GM23248 (cell line): ENCODE measurements at regions not wholly inside any gene's neighbourhood (a gene's known extent, or its start where the extent isn't known, plus 50 kb on each side); places are given as distances from the start of the nearest gene placed in this dataset.

Source experiments
- EZH2 ChIP-seq: fragments of 200-600 bp; sonication (generic); IDR thresholded peaks from 2 replicates; pipeline ENCODE4 v1.6.1; 2018; ENCODE audit warnings: antibody characterized with exemption, mild to moderate bottlenecking; ENCODE audit not compliant: insufficient read depth, poor library complexity, severe bottlenecking
- EZH2phosphoT487 ChIP-seq: fragments of 200-600 bp; sonication (generic); IDR thresholded peaks from 2 replicates; pipeline ENCODE4 v1.6.1; 2018; ENCODE audit warnings: antibody characterized with exemption, moderate library complexity, mild to moderate bottlenecking, low read depth; ENCODE audit not compliant: insufficient read depth

DNA sequence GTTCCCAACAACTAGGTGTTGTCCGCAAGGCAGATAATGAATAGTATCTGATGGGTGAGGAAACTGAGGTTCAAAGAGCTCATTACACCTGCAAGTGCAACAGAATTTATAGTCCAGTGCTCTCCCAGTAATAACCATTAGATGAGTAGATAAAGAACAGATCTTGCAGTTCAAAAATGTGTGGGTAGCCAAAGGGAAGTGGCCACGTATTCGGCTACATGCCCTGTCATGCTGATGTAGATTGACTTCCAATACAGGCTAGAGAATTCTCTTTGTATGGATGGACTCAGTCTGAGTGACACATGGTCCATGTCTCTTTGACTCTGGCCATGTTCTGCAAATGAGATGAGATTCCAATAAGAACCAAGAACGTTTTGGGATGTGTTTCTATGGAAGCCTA, 187.9 kb upstream of the LPP start:
- TF ChIP-seq EZH2phosphoT487 (no peak), EZH2 (no peak)
